ENCODE measurements at regions not wholly inside any gene's neighbourhood (a gene's known extent, or its start where the extent isn't known, plus 50 kb on each side); places are given as distances from the start of the nearest gene placed in this dataset.

DNA sequence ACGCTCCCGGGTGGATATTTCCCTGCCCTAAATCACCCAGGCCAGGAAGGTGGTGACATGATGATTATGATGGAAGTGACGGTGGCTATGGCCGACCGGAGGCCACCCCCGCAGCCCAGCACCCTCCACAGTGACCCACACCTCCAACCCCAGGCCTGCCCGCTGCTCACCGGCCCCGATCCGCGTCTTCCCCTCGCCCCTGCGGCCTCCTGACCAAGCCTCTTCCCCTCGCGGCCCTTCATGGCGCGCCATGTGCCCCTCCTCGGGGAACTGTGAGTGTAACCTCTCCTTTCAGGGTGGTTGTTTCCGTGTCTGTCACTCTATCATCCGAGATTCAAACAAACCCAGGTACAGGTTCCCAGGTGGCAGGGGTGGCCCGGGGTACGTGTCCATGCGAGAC lies 78.3 kb downstream of the UNCX start:
- no peak for ATAC-seq
- TF ChIP-seq, protein P1, sequence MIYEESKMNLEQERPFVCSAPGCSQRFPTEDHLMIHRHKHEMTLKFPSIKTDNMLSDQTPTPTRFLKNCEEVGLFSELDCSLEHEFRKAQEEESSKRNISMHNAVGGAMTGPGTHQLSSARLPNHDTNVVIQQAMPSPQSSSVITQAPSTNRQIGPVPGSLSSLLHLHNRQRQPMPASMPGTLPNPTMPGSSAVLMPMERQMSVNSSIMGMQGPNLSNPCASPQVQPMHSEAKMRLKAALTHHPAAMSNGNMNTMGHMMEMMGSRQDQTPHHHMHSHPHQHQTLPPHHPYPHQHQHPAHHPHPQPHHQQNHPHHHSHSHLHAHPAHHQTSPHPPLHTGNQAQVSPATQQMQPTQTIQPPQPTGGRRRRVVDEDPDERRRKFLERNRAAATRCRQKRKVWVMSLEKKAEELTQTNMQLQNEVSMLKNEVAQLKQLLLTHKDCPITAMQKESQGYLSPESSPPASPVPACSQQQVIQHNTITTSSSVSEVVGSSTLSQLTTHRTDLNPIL (CRISPR knock-in tag; IDR thresholded peaks at IDR 0.05; ENCODE audit: low read depth): no peak
- TF ChIP-seq ZNF70 (CRISPR knock-in tag; IDR thresholded peaks at IDR 0.05) (no peak), GLIS3 (CRISPR knock-in tag; IDR thresholded peaks at IDR 0.05) (no peak), BACH2 (CRISPR knock-in tag; IDR thresholded peaks at IDR 0.05; ENCODE audit: borderline replicate concordance) (no peak), OSR1 (CRISPR knock-in tag; IDR thresholded peaks at IDR 0.05) (no peak), RARB (CRISPR knock-in tag; IDR thresholded peaks at IDR 0.05) (no peak)

DNA sequence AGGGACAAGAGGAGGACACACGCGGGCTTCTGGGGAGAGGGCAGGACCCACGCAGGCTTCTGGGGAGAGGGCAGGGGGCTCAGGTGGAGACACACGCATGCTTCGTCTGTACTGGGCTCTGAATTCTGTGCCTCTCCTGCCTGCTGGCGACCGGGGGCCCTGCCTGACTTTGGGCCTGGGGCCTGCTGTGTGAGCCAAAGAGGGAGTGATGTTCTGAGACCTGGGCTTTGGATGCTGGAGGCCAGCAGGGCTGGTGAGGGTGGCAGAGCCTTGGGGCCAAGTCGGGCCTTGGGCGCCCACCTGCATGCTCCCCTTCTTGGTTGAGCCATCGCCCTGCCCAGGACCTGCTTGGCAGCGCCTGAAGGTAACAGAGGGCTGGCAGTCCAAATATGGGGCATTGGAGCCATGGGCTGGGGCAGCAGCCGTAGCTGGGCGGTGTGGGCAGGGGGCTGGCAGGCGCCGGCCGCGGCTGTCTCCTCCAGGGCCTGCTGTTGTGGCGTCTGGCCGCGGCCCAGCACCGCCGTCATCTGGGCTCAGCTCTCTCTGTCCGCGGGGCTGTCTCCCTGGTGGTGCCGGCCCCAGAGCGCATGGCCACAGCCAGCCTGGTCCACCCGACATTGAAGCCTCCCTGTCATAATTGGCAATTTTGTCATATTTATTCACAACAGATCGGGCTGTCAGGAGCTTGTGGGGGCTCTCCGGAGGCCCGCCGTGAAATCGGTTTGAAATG lies 78.9 kb downstream of the UNCX start:
- TF ChIP-seq ZFP3 (CRISPR knock-in tag; IDR thresholded peaks at IDR 0.05) (no peak), RARB (CRISPR knock-in tag; IDR thresholded peaks at IDR 0.05) (no peak), BACH2 (CRISPR knock-in tag; IDR thresholded peaks at IDR 0.05; ENCODE audit: borderline replicate concordance) (no peak), ZC3H10 (CRISPR knock-in tag; IDR thresholded peaks at IDR 0.05) (no peak), PPARA (CRISPR knock-in tag; IDR thresholded peaks at IDR 0.05; ENCODE audit: borderline replicate concordance) (no peak), ZNF70 (CRISPR knock-in tag; IDR thresholded peaks at IDR 0.05) (no peak)
- TF ChIP-seq, protein P2, sequence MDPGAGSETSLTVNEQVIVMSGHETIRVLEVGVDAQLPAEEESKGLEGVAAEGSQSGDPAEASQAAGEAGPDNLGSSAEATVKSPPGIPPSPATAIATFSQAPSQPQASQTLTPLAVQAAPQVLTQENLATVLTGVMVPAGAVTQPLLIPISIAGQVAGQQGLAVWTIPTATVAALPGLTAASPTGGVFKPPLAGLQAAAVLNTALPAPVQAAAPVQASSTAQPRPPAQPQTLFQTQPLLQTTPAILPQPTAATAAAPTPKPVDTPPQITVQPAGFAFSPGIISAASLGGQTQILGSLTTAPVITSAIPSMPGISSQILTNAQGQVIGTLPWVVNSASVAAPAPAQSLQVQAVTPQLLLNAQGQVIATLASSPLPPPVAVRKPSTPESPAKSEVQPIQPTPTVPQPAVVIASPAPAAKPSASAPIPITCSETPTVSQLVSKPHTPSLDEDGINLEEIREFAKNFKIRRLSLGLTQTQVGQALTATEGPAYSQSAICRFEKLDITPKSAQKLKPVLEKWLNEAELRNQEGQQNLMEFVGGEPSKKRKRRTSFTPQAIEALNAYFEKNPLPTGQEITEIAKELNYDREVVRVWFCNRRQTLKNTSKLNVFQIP (CRISPR knock-in tag; IDR thresholded peaks at IDR 0.05; ENCODE audit: borderline replicate concordance, low read depth): no peak
- no peak; the same call in 2 of the 3 replicates for ATAC-seq

DNA sequence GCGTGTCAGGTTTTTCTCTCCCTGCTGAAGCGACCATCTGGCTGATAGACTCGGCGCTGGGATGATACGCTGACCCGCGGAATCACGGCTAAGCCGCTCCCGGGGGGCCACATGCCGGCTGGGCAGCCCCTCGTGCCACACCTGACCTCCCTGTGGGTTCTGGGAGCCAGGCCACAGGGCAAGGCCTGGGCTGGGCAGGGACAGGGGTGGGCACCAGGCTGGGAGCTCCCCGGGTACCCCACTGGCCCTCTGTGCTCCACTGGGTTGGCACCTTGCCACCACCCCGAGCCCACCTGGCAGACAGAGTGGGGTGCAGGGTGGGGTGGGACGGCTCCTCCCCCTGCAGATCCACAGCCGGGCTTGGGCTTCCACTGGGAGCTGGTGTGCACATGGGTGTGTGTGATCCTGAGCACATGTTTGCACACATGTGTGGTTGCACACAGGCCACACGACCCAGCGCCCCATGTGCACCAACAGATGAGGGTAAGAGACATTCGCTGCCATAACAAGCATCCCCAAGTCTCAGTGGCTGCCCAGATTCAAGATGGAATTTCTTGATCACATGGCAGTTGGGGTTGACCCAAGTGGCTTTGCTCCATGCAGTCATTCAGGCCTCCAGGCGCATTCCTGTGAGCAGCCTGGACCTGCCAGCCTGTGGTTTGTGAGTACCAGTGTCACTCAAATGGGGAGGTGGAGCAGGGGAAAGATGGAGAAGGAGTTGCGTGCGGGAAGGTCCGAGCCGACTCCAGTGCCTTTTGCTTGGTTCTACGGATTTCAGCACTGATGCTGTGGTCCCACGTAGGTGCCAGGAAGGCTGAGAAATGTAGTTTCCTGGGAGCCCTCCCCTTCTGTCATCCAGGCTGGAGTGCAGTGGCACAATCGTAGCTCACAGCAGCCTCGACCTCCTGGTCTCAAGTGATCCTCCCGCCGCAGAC lies 79.7 kb downstream of the UNCX start:
- TF ChIP-seq ZFP3 (CRISPR knock-in tag; IDR thresholded peaks at IDR 0.05): no peak
- TF ChIP-seq, protein P3, sequence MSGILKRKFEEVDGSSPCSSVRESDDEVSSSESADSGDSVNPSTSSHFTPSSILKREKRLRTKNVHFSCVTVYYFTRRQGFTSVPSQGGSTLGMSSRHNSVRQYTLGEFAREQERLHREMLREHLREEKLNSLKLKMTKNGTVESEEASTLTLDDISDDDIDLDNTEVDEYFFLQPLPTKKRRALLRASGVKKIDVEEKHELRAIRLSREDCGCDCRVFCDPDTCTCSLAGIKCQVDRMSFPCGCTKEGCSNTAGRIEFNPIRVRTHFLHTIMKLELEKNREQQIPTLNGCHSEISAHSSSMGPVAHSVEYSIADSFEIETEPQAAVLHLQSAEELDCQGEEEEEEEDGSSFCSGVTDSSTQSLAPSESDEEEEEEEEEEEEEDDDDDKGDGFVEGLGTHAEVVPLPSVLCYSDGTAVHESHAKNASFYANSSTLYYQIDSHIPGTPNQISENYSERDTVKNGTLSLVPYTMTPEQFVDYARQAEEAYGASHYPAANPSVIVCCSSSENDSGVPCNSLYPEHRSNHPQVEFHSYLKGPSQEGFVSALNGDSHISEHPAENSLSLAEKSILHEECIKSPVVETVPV (CRISPR knock-in tag; IDR thresholded peaks at IDR 0.05): no peak
- TF ChIP-seq ARNTL (CRISPR knock-in tag; IDR thresholded peaks at IDR 0.05; ENCODE audit: borderline replicate concordance, low read depth): no peak
- no peak for ATAC-seq

DNA sequence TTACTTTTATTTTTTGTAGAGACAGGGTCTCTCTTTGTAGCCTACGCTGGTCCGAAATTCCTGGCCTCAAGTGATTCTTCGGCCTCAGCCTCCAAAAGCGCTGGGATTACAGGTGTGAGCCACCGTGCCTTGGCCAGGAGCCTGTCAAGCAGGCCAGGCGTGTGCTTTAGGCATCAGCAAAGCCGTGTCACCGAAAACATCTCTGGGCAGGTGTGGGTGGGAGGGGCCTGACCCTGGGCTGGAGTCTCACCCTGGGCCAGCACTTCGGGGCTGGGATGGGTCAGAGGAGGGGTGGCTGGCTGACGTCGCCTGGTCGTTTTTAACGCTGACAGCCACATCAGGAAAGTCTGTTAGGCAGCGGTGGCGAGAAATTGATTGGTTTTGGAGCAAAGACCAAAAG lies 80.9 kb downstream of the UNCX start:
- TF ChIP-seq, protein P2 (CRISPR knock-in tag; IDR thresholded peaks at IDR 0.05; ENCODE audit: borderline replicate concordance, low read depth): no peak
- TF ChIP-seq, protein P1 (CRISPR knock-in tag; IDR thresholded peaks at IDR 0.05; ENCODE audit: low read depth): no peak
- no peak for TF ChIP-seq BACH2 (CRISPR knock-in tag; IDR thresholded peaks at IDR 0.05; ENCODE audit: borderline replicate concordance)
- TF ChIP-seq ISL1 (CRISPR knock-in tag; IDR thresholded peaks at IDR 0.05): no peak
- TF ChIP-seq ZNF70 (CRISPR knock-in tag; IDR thresholded peaks at IDR 0.05): no peak
- no peak for TF ChIP-seq ZNF8 (CRISPR knock-in tag; IDR thresholded peaks at IDR 0.05)
- TF ChIP-seq, protein P3 (CRISPR knock-in tag; IDR thresholded peaks at IDR 0.05): no peak
- no peak for TF ChIP-seq SNAI2 (CRISPR knock-in tag; IDR thresholded peaks at IDR 0.05)
- no peak for TF ChIP-seq ZC3H10 (CRISPR knock-in tag; IDR thresholded peaks at IDR 0.05)
- ATAC-seq: no peak

Measured in SK-N-SH treated with all-trans-retinoic acid at 6 μM for 48 hours (cell line).